Tibial nerve (tissue), 4 donors: ENCODE measurements at regions not wholly inside any gene's neighbourhood (a gene's known extent, or its start where the extent isn't known, plus 50 kb on each side); places are given as distances from the start of the nearest gene placed in this dataset.

Source experiments
- CTCF ChIP-seq, 5 experiments: fragments of 200-600 bp in 3 of 5; fragments of 450-650 bp in 2 of 5; sonication (generic) in 3 of 5; IDR thresholded peaks; one replicate each; pipeline ENCODE4 v1.5.1; 2016 to 2019; ENCODE audit warnings: antibody characterized with exemption in 5 of 5, mild to moderate bottlenecking in 3 of 5, moderate library complexity in 2 of 5
- EP300 ChIP-seq, 2 donors: sonication (generic); formaldehyde crosslinking; IDR thresholded peaks; one replicate each; pipeline ENCODE4 v1.6.1; 2017; ENCODE audit warnings: antibody characterized with exemption in 2 of 2, mild to moderate bottlenecking in 1 of 2
- POLR2A ChIP-seq, 2 donors: fragments of 450-650 bp; IDR thresholded peaks; one replicate each; pipeline ENCODE4 v1.6.1; 2017; ENCODE audit warnings: antibody characterized with exemption in 2 of 2, mild to moderate bottlenecking in 2 of 2, moderate library complexity in 2 of 2

- TF ChIP-seq CTCF (IDR thresholded peaks at IDR 0.05) (no peak), POLR2A (IDR thresholded peaks at IDR 0.05) (no peak), EP300 (IDR thresholded peaks at IDR 0.05) (no peak)
Measured at GRCh38 chr7:136198168-136198567, 221.0 kb upstream of the MTPN start.
